ENCODE measurements at regions not wholly inside any gene's neighbourhood (a gene's known extent, or its start where the extent isn't known, plus 50 kb on each side); places are given as distances from the start of the nearest gene placed in this dataset.

- Histone ChIP-seq H3K9me3 (peaks cover 19% of the 10 kb centered on the region), H3K27ac (no peak overlapping the region), H3K4me2 (no peak overlapping the region), H3K4me3 (no peak overlapping the region), H3K4me1 (0 out of 3 replicates have a peak, but pooled peaks cover under 1% of the 10 kb centered on the region)
- DNase-seq (ENCODE audit: low read depth in 1 of 2, low spot score in 1 of 2) (no peak), FAIRE-seq (no peak), ATAC-seq (no peak)
- CTCF ChIA-PET = interaction anchor here (1.6 kb wide), 2 partner anchors 9 to 173 kb away, joined by 7 to 9 read pairs; no protein-coding TSS in a partner anchor
- 89% methylated on average over 2 of the region's 2 CpGs for WGBS (ENCODE audit: missing lambda C conversion rate)
- POLR2A ChIA-PET = no interaction called here
- no peak for TF ChIP-seq ZNF302 (CRISPR knock-in tag; IDR thresholded peaks at IDR 0.05)
- TF ChIP-seq HOXB13 (CRISPR knock-in tag; IDR thresholded peaks at IDR 0.05; ENCODE audit: low read depth) = no peak
Measured at GRCh38 chr5:73388740-73389139, 59.8 kb downstream of the FOXD1 start.

GRCh38 chr5:73388306-73388684, 60.3 kb downstream of the FOXD1 start:
- Histone ChIP-seq H3K4me2 (no peak overlapping the region), H3K4me1 (no peaks in the 10 kb centered on the region), H3K4me3 (no peak overlapping the region), H3K9me3 (peaks cover 22% of the 10 kb centered on the region), H3K27ac (no peak overlapping the region)
- DNase-seq (ENCODE audit: low read depth in 1 of 2, low spot score in 1 of 2) (no peak), FAIRE-seq (no peak), ATAC-seq (no peak)
- TF ChIP-seq JUNB (IDR thresholded peaks at IDR 0.05) (no peak), CBX2 (IDR thresholded peaks at IDR 0.05; ENCODE audit: borderline replicate concordance, low read depth) (no peak), KDM1A (IDR thresholded peaks at IDR 0.05; ENCODE audit: low read depth) (no peak), FOSB (CRISPR knock-in tag; IDR thresholded peaks at IDR 0.05) (no peak), GATA3 (IDR thresholded peaks at IDR 0.05; ENCODE audit: borderline replicate concordance) (no peak), CEBPB (IDR thresholded peaks at IDR 0.05) (no peak), TFCP2L1 (CRISPR knock-in tag; IDR thresholded peaks at IDR 0.05) (no peak), ZC3H11A (IDR thresholded peaks at IDR 0.05) (no peak), FOXS1 (CRISPR knock-in tag; IDR thresholded peaks at IDR 0.05) (no peak), CBX8 (IDR thresholded peaks at IDR 0.05) (no peak), CHD4 (IDR thresholded peaks at IDR 0.05; ENCODE audit: borderline replicate concordance) (no peak), PHF8 (IDR thresholded peaks at IDR 0.05; ENCODE audit: borderline replicate concordance, low read depth) (no peak), NFE2L2 (conservative IDR thresholded peaks at IDR 0.05; ENCODE audit: low read length) (no peak), REST (IDR thresholded peaks at IDR 0.05) (no peak), HMGXB4 (CRISPR knock-in tag; IDR thresholded peaks at IDR 0.05; ENCODE audit: borderline replicate concordance) (no peak), TP53 (CRISPR knock-in tag; IDR thresholded peaks at IDR 0.05) (no peak), EP300 (IDR thresholded peaks at IDR 0.05) (no peak), BCL3 (IDR thresholded peaks at IDR 0.05) (no peak)
- ChIA-PET CTCF (interaction anchor here (1.3 to 1.6 kb wide), 3 partner anchors 9 to 172 kb away, joined by 4 to 9 read pairs (median 7); no protein-coding TSS in a partner anchor), POLR2A (no interaction called here)
- 65% methylated on average over 4 of the region's 4 CpGs for WGBS (ENCODE audit: missing lambda C conversion rate)

Data from A549 (cell line).